Stimulated activated CD4-positive, alpha-beta T cell treated with anti-CD3 and anti-CD28 coated beads, Interleukin-4, amount 100 ng/mL, for 1 hour (primary cell): ENCODE measurements at regions not wholly inside any gene's neighbourhood (a gene's known extent, or its start where the extent isn't known, plus 50 kb on each side); places are given as distances from the start of the nearest gene placed in this dataset.
"Not testable (repeated sequence)": the region's sequence is repeated elsewhere in the genome, so short reads cannot be mapped to it uniquely, and the experiment has no call there.

Experiments used
- DNase-seq: peaks from one replicate; pipeline ENCODE4 v3.0.0-alpha.2; 2020

GRCh38 chr10:62498271-62498670 lies 124.1 kb downstream of the ZNF365 start:
- DNase-seq: no peak

GRCh38 chr10:62500116-62500515 lies 125.9 kb downstream of the ZNF365 start:
- DNase-seq: not testable (repeated sequence)

- no peak for DNase-seq
Observed at GRCh38 chr10:62501547-62501946, 127.4 kb downstream of the ZNF365 start.

DNA sequence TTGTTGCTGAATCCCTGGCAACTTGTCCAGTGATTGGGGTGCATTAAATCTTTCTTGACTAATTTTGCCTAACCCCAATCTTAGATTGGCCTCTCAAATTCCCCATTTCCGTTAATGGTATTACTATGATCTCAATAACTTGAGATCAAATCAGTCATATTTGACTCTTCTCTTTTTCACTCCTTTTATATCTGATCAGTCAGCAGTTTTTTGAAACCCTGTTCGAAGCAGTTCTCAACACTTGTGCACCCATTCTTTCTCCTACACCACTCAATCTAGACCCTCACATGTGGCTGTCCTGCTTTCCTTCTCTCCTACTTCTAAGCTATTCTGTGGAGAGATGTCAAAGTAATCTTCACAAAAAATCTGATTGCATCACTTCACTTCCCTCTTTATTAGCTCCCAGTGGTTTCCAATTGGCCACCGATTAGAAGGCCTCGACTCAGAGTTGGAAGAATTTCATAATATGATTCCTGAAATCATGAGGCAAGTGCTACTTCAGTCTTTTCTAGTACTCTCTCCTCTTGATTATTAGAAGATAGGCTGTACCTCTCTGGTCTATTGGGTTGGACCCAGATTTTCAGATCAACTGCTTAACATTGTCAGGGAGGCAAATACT lies 128.9 kb downstream of the ZNF365 start:
- no peak for DNase-seq

- DNase-seq: no peak
Observed at GRCh38 chr10:62503872-62504271, 129.7 kb downstream of the ZNF365 start.

- no peak for DNase-seq
Observed at GRCh38 chr10:62506371-62506770, 132.2 kb downstream of the ZNF365 start.

DNA sequence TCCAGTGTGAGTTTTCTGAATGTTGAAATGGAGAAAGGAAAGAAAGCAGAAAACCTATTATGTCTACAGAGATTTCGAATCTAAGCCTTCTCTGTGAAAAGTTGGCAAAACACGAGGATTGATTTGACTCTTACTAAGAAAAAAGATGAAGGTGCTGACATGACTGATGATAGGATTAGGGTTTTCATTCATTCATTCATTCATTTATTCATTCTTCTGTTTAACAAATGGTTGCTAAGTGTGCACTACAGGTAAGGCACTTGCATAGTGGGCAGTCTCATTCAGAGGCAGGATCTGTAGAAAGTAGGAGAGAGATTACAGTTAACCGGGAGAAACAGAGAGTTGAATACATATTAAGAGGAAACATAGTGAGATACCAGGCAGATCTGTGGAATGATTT lies 137.1 kb downstream of the ZNF365 start:
- DNase-seq: no peak

DNA sequence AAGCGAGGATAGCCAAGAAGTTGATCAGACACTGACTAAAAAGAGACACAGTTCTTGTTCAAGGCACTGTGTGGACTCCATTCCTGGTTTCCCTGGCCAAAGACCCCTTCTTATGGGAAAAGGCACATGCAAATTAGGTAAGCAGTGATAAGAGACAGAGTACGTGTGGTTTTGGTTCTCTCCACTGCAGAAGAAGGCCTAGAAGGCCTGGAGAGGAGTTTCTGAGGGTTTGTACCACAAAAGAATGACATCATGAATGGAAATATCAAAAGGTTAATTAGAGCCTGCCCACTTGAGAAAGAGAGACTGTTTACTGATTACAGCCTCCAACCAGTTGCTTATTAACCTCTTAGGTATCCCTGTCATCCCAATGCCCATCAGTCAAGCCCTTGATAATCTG lies 137.5 kb downstream of the ZNF365 start:
- DNase-seq: no peak

GRCh38 chr10:62512732-62513475 lies 138.7 kb downstream of the ZNF365 start:
- DNase-seq: no peak

GRCh38 chr10:62514079-62514693 lies 140.0 kb downstream of the ZNF365 start:
- DNase-seq: no peak

DNA sequence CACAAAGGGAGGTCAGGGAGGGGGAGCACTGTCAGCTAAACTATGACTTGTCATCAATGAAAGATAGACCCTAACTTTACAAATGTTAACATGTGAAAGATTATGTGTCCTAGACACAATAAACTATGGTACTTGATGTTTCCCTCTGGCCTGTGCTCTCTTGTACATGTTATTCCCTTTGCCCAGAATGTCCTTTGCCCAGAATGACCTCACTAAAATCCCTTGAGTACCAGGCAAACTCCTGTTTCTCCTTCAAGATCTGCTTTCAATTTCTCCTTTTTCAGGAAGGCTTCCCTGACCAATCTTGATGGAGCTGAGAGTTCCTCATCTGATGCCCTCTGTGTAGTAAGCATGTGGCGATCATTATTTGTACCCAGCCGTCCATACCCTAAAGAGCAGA lies 143.1 kb downstream of the ZNF365 start:
- no peak for DNase-seq

GRCh38 chr10:62527019-62527827 lies 153.1 kb downstream of the ZNF365 start:
- no peak for DNase-seq

- DNase-seq: no peak
Observed at GRCh38 chr10:62528441-62528840, 154.3 kb downstream of the ZNF365 start.

DNA sequence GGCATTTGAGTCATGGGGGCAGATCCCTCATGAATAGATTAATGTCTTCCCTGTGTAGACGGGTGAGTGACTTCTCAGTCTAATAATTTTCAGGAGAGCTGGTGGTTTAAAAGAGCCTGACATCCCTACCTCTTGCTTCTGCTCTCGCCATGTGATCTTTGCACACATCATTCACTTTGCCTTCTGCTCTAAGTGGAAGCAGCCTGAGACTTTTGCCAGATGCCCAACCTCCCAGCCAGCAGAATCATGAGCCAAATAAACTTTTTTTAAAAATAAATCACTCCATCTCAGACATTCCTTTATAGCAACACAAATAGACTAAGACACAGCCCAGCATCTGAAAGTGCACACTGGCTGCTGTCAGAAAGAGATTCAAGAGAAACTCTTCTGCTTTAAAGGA lies 155.2 kb downstream of the ZNF365 start:
- no peak for DNase-seq

DNA sequence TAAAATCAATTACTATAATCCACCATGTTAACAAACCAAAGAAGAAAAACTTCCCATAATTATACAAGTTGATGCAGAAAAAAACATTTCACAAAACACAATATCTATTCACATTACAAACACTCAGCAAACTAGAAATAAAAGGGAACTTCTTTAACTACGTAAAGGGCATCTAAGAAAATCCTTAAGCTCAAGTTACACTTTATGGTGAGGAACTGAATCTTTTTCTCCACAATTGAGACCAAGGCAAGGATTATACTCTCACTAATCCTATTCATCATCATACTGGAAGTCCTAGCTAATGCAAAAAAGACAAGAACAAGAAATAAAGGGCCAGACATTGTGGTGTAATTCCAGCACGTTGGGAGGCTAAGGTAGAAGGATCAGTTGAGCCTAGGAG lies 159.9 kb downstream of the ZNF365 start:
- no peak for DNase-seq

DNA sequence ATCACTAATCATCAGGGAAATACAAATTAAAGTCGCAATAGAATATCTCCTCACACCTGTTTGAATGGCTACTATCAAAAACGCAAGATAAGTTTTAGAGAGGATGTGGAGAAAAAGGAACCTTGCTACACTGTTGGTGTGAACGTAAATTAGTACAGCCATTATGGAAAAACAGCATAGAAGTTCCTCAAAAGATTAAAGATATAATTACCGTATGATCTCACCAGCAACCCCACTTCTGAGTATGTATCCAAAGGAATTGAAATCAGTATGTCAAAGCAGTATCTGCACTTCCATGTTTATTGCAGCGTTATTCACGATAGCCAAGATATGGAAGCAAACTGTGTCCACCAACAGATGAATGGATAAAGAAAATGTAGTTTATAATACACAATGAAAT lies 164.4 kb downstream of the ZNF365 start:
- DNase-seq: no peak

DNA sequence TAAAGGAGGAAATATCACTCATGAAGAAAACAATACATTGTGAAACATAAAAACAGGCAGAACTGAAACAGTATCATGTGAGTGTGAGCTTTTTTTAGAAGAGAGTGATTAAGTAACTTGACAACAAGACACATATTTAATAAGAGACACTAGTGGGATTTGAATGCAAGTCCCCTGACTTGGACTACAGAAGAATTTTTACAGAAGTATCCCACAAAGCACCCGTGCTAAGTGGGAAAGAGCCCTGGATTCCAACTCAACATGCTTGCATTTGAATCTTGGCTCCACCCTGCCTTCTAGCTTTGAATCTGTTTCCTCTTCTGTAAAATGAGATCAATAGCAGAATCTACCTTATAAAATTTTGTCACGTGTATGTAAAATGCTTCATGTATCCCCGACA lies 166.2 kb downstream of the ZNF365 start:
- no peak for DNase-seq

- DNase-seq: no peak
Observed at GRCh38 chr10:62541811-62542210, 167.6 kb downstream of the ZNF365 start.

DNA sequence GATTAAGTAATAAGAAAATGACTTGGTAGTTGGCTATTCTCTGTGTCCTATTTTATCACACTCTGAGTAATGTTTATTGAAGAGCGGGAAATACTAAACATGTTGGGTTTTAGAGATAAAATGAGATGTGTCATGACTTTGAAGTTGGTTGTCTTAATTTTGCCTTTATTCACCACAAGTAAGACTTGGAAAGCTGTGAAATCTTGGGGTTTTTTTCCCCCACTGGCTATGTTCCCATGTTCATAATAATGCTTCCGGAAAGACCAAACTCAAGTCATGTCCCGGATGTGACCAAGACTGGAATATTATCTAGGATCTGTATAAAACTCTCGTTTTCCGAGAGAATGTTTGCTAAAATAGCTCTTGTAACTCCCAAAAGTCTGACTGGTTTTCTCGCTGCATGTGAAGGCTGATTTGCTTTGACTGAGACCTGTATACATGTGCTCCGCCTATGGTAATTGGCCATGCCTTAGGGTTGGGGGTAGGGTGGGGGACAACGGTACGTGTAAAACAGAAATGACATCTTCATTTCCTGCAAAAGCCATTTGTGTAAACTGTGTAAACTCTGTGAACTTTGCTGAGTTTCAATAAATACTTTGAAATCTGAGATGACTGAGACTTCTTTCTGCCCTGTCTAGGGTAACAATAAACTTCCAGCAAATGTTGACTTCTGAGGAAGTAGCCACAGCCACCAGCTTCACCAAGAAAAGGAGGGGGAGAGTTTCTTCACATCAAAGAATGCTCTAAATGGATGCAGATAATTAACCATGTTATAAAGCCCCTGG lies 169.6 kb downstream of the ZNF365 start:
- DNase-seq: no peak

DNA sequence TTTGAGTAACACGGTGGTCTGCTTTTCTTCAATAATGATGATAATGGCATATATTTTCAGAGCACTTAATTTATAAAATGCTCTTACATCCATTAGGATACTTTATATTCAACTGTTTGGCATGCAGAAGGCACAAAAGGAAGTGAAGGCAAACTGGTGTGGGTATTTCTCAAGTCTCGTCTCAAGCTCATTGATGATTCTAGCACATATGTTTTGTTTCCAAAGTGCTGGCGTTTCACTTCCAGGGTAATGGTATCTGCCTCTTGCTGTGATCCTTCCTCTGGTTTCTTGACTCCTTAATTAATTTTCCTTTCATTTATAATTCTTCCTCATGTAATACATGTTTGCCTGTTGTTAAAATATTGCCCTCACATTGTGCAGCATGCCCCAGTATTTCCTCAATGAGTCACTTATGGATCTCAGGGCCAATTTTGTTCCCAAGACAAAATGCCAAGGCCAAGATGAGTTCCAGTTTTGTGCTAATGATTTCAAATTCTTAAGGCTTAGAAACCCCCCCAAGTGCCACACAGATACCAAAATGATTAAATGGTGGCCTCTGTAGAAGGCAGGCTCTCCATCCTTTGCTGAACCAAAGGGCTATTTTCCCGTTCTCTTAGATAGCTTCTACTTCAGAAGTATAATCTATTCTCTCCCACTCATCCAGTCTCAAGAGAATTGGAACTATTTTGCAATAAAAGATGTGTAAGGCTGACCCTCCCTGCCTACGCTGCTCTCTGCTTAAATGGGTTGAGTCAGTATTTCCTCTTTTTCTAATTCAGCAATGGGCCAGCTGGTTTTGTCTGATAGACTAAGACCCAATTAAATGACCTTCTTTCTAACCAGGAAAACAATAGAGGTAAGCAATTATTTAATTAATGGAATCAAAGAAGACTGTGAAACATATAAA lies 171.2 kb downstream of the ZNF365 start:
- no peak for DNase-seq

DNA sequence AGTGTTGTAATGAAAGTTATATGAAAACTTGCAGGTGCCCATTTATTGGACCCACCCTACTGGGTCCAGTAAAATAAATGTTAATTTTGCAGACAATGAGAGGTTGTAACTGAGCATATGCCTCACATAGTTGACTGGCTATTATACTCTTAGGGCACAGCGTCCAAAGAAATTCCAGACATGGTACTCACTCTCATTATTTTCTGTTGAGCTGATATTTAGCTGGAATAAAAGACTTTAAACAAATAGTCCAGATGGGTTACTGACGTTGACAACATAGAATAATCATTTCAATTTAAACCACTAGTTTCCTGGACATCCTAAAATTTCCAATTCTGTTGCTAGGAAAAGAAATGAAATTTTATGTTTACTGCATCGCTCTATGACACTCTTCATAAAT lies 174.5 kb downstream of the ZNF365 start:
- DNase-seq: no peak

DNA sequence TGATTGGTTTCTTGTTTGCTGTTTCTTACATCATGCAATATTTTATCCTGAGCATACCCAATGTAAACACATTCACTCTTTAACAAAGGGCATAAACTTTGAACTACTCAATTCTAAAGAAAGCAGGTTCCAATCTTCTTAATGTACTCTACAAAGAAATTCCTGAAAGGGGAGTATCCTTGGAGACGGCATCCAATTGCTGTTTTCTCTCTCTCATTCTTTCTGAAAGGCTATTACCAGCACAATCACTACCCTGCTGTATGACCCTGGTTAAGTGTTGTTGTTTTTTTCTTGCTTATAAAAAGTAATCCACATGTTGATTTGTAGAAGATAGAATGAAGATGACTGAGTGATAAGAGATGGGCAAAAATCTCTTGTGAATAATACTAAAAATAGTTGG lies 176.0 kb downstream of the ZNF365 start:
- no peak for DNase-seq
